Omental fat pad (tissue), 3 donors: ENCODE measurements at regions not wholly inside any gene's neighbourhood (a gene's known extent, or its start where the extent isn't known, plus 50 kb on each side); places are given as distances from the start of the nearest gene placed in this dataset.

Experiments used
- ATAC-seq: fragments of 150-250 bp; one replicate; pipeline ENCODE4 v1.9.1; 2016; ENCODE audit warnings: mild to moderate bottlenecking, moderate library complexity; ENCODE audit not compliant: low FRiP score
- DNase-seq: peaks from one replicate; pipeline ENCODE4 v3.0.0-alpha.2; 2019; ENCODE audit warnings: low spot score
- CTCF ChIP-seq, 3 donors: fragments of 450-650 bp; IDR thresholded peaks; one replicate each; pipeline ENCODE4 v1.5.1; 2016 to 2017; ENCODE audit warnings: antibody characterized with exemption in 3 of 3, mild to moderate bottlenecking in 3 of 3, moderate library complexity in 2 of 3

GRCh38 chr16:54815177-54815576 is 115.5 kb upstream of the IRX5 start:
- no peak for ATAC-seq
- no peak for TF ChIP-seq CTCF (IDR thresholded peaks at IDR 0.05)
- DNase-seq, result no peak

- ATAC-seq (no peak), DNase-seq (no peak)
- no peak for TF ChIP-seq CTCF (IDR thresholded peaks at IDR 0.05)
Observed at GRCh38 chr16:54813778-54814177, 116.9 kb upstream of the IRX5 start.

GRCh38 chr16:54812229-54812628 is 118.4 kb upstream of the IRX5 start:
- DNase-seq (no peak), ATAC-seq (no peak)
- no peak for TF ChIP-seq CTCF (IDR thresholded peaks at IDR 0.05)

GRCh38 chr16:54808890-54809289 is 121.8 kb upstream of the IRX5 start:
- no peak for TF ChIP-seq CTCF (IDR thresholded peaks at IDR 0.05)
- no peak for ATAC-seq
- DNase-seq, result no peak

GRCh38 chr16:54806881-54807360 is 123.7 kb upstream of the IRX5 start:
- TF ChIP-seq CTCF (IDR thresholded peaks at IDR 0.05), result no peak
- DNase-seq, result no peak
- no peak for ATAC-seq

- DNase-seq, result no peak
- no peak for TF ChIP-seq CTCF (IDR thresholded peaks at IDR 0.05)
- ATAC-seq, result no peak
Observed at GRCh38 chr16:54806378-54806777, 124.3 kb upstream of the IRX5 start.

- no peak for TF ChIP-seq CTCF (IDR thresholded peaks at IDR 0.05)
- no peak for DNase-seq
- no peak for ATAC-seq
Observed at GRCh38 chr16:54805648-54806047, 125.0 kb upstream of the IRX5 start.
